HG03442 (cell line): ENCODE measurements at regions not wholly inside any gene's neighbourhood (a gene's known extent, or its start where the extent isn't known, plus 50 kb on each side); places are given as distances from the start of the nearest gene placed in this dataset.

Experiments used
- ATAC-seq: cut with Tn5 transposase; IDR thresholded peaks from one replicate; pipeline ENCODE4 v1.9.1; 2021; ENCODE audit warnings: mild to moderate bottlenecking, moderate library complexity; ENCODE audit not compliant: unreplicated experiment

- ATAC-seq = no peak
Measured at GRCh38 chr1:38721816-38722215, 137.8 kb downstream of the RRAGC start.

DNA sequence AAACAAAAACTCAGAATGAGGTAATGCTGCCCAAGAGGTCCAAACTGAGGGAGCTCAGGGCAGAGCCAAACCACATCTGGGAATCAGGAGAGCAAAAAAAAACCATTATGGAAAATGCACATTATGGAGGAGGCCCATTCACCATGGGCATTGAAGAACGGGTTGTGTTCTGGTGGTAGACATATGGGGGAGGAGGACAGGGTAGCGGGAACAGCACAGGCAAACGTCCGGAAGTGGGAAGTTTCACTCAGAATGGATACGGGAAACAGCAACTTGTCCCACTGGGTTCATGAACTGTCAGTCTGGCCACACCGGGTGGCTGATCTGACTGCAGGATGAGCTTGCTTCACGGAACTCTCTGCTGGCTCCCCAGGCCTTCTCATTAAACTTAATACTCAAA is 139.7 kb downstream of the RRAGC start:
- ATAC-seq = no peak

DNA sequence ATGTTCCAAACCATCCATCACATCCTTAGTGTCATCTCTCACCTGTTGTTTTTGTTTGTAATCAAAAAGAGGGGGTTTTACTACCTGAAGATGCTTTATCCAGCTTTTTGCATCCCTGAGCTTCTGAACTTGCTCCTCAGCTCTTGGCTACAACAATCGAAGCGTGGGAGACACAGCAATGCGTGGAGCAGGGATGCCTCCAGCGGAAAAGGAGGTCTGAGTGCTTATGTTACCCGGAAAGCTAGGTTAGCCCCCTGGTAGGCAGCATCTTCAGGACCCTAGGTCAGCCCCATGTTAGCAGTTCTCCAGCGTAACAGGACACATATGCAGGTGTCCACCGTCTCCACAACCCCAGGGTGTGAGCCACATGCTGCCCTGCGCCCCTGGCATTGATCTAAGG is 141.5 kb downstream of the RRAGC start:
- no peak for ATAC-seq

- ATAC-seq = no peak
Measured at GRCh38 chr1:38716229-38716628, 143.3 kb downstream of the RRAGC start.

- no peak for ATAC-seq
Measured at GRCh38 chr1:38715415-38715814, 144.2 kb downstream of the RRAGC start.

DNA sequence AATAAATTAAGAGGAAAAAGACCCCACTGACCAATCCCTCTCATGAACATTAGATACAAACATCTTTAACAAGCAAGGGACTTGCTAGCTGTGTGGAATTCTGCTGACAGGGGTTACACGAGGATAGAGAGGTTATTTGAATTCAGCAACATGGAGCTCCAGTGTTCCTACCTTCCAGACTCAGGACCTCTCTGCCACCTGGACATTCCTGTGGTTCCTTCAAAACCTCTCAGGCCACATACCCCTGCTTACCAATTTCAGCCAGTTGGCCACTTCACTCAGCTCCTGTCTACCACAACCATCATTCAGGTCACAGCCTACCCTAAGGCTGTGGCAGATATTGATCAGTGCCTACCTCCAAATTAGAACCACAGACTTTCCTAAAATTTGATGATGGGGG is 147.5 kb downstream of the RRAGC start:
- ATAC-seq = no peak

GRCh38 chr1:38708701-38709258 is 150.8 kb downstream of the RRAGC start:
- ATAC-seq = no peak

DNA sequence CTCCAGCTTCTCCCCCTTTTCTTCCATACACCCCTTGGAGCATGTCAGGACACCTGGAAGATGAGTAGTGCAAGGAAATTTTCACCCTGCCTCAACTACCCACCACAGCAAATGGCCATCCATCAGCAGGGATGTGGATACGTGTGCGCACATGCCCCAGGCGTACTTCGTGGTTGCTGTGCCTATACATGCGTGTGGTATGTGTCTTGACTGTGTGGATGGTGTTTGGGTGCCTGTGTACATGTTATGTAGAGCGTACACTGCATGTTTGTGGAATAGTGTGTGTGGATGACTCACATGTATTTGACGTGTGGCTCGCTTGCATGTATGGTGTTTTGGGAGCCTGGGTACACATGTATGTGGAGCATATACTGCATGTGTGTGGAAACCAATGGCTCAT is 158.5 kb downstream of the RRAGC start:
- ATAC-seq = no peak

GRCh38 chr1:38700077-38700470 is 159.5 kb downstream of the RRAGC start:
- no peak for ATAC-seq

DNA sequence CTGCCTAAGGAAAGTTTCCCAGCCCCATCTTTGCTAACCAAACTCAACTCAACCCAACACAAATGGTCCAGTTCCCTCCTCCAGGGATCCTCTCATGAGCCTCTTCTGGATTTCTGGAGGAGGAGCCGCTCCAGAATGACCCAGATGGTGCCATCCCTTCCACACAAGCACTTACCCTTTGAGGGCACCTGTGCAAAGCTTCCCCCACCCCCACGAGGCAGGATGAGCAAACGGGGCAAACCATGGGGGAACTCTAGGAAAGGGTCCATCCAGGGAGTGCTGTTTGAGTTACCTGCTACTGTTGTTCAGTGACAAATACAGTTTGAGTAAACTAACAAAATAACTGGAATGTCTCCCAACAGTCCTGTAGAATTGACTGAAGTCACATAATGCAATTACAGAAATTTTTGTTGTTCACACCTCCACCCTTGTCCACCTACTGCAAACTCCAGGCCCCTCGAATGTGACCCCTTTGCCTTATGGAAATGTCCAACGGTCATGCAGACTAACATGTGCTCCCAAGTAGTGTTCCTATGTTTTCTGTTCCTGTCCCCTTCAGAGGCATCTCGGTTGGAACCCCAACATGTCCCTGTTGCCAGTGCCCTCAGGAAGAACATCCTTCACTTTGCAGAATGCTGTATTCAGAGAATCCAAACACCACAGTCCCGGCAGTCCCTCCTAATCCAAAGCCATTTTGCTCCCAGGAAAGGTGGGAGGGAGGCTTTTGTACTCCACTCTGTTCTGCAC is 160.1 kb downstream of the RRAGC start:
- ATAC-seq = no peak

DNA sequence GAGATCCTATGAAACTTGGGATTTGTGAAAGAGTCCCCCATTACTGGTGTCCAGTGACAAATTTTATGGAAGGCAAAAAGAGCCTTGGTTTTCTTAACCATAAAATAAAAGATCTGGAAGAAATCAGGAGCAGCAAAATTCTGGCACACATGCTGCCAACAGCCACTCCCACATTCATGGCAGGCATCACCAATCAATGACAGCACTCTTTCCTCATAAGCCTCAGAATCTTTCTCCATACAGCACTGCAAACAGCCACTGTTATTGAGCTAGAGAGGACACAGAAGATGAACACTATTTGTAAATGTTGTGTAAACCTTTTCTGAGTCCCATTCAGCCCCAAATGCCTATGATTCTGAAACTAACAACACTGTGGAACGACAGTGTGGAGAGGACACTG is 162.2 kb downstream of the RRAGC start:
- no peak for ATAC-seq

- no peak for ATAC-seq
Measured at GRCh38 chr1:38696371-38696770, 163.2 kb downstream of the RRAGC start.

- no peak for ATAC-seq
Measured at GRCh38 chr1:38693759-38694158, 165.8 kb downstream of the RRAGC start.

DNA sequence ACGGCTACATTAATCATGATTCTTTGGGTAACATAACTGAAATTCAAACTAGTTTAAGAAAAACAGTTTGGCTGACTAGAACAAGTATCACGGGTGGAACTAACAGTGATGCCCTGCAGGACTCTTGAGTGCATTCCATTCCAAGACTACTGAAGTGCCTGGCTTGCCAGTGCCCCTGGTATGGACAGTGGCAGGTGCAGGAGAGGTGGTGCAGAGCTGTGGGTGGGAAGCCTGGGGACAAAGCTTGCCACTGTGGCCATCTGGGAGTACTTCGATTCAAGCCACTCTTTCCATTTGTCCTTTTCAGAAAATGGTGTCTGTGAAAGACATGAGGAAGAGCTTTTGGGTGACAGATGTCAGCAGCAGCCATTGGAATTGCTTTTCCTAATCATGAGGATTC is 166.5 kb downstream of the RRAGC start:
- no peak for ATAC-seq

- ATAC-seq = no peak
Measured at GRCh38 chr1:38690790-38691449, 168.7 kb downstream of the RRAGC start.

DNA sequence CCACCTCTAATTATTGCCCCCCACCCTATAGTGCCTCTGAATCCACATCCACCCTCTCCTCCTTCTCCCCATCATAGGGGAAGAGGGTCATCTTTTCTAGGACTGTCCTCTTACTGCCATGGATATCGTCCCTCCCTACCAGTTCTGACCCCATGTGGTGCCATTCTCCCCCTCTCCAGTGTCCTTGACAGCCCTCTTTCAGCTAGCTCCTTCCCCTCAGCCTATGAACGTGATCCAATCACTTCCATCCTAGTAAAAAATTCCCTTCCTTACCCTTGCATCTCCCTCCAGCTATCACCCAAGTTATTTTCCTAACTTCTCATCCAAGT is 172.7 kb downstream of the RRAGC start:
- ATAC-seq = no peak

- no peak for ATAC-seq
Measured at GRCh38 chr1:38686167-38686926, 173.2 kb downstream of the RRAGC start.

DNA sequence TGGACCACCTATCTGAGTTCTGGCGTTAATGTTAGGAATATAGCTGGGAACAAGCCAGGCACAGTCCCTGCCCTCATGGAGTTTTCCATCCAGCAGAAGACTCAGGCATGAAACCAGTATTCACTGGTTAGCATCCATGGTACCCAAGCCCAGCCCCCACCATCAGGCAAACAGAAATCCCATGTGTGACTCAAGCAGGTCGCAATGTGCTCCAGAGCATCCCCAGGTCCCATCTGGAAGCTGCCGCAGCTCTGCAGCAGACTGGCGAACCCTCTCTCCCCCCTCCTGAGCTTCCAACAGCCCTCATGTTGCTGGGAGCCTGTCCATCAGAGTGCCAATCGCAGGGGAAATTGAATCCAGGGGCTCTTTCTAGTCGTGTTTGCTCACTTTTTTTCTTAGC is 174.2 kb downstream of the RRAGC start:
- ATAC-seq = no peak

DNA sequence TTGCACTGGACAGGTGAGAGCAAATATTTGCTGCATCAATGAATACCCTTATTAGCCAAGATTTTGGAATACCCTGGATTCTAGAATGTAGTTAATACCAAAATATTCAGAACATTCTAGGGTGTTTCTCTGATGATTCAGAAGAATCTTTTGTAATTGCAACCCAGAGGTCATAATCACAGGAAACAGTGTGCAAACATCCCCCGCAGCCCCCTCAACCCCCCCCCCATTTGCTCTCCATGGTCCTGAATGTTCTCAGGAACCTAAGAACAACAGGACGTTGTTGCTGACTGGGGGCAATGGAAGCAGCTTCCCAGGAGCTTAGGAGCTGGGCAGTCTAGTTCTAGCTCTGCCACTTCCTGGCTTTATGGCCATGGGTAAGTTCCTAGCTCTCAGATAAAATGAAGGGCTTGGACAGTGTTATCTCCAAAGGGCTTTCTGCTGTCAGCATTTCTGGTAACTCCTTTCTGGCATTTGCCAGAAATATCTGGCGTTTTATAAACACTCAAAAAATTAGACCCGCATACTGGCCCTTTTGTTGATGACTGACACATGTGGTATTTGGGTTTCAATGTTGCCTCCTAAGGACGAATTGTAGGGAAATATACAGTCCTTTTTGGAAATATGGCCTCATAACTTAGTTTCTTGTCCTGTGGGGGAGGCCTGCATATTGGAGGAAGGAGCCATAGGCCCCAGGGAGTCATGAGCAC is 178.6 kb downstream of the RRAGC start:
- ATAC-seq = no peak

DNA sequence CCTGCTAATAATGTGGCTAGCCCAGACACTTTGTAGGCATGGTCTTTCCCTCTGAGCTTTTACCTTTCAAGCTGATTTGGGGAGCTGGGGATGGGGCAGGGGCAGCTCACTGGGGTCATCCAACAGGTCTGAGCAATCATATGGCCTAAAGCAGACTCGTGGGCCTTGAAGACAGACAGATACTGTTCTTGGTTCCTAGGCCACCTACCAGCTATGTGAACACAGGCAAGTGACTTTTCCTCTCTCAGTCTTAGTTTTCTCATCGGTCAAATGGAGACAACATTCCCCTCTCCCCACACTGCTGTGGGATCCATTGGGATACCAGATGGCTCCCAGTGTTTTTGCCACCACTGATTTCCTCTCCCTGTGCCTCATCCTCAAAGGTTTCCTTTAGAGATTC is 181.8 kb downstream of the RRAGC start:
- ATAC-seq = no peak

GRCh38 chr1:38677311-38677710 is 182.3 kb downstream of the RRAGC start:
- ATAC-seq = no peak
